Uterus (tissue), 3 donors: ENCODE measurements at regions not wholly inside any gene's neighbourhood (a gene's known extent, or its start where the extent isn't known, plus 50 kb on each side); places are given as distances from the start of the nearest gene placed in this dataset.

Experiments
- DNase-seq, 2 donors: peaks; one replicate each; pipeline ENCODE4 v3.0.0-alpha.2; 2019 to 2020
- H3K27ac ChIP-seq, 2 donors: fragments of 200-600 bp; sonication (generic); 1 replicate in 1 of 2; 2 replicates in 1 of 2; pipeline ENCODE4 v1.5.1; 2016 to 2018
- H3K27me3 ChIP-seq, 2 donors: fragments of 200-600 bp; sonication (generic); one replicate each; pipeline ENCODE4 v1.5.1; 2018 to 2019; ENCODE audit warnings: control low read depth in 1 of 2
- H3K36me3 ChIP-seq, 2 donors: fragments of 200-600 bp; sonication (generic); one replicate each; pipeline ENCODE4 v1.5.1; 2019; ENCODE audit warnings: control low read depth in 1 of 2
- H3K4me1 ChIP-seq, 2 donors: fragments of 200-600 bp; sonication (generic); one replicate each; pipeline ENCODE4 v1.5.1; 2018 to 2019; ENCODE audit warnings: control low read depth in 1 of 2
- H3K4me3 ChIP-seq, 2 donors: fragments of 200-600 bp; sonication (generic); 1 replicate in 1 of 2; 2 replicates in 1 of 2; pipeline ENCODE4 v1.5.1; 2018 to 2019; ENCODE audit warnings: mild to moderate bottlenecking in 1 of 2
- H3K9me3 ChIP-seq, 2 donors: fragments of 200-600 bp; sonication (generic); one replicate each; pipeline ENCODE4 v1.5.1; 2019; ENCODE audit warnings: control low read depth in 1 of 2
- POLR2A ChIP-seq, 2 donors: fragments of 450-650 bp; IDR thresholded peaks; one replicate each; pipeline ENCODE4 v1.6.1; 2016; ENCODE audit warnings: antibody characterized with exemption in 2 of 2, mild to moderate bottlenecking in 1 of 2, moderate library complexity in 1 of 2
- intact Hi-C: fragments of 100-400 bp; cut with DNase I; formaldehyde crosslinking; loops from one replicate; pipeline ENCODE4 v1.15.1; 2023; ENCODE audit warnings: low total_unique reads
- TF ChIP-seq, protein P1 (sequence below), 4 experiments: fragments of 200-600 bp in 2 of 4; fragments of 450-650 bp in 2 of 4; sonication (generic) in 2 of 4; IDR thresholded peaks; one replicate each; pipeline ENCODE4 v1.5.1; 2016 to 2019; ENCODE audit warnings: antibody characterized with exemption in 4 of 4, mild to moderate bottlenecking in 2 of 4, moderate library complexity in 1 of 4
- donor health status: DM: yes; HTN: yes; CAD: no.

DNA sequence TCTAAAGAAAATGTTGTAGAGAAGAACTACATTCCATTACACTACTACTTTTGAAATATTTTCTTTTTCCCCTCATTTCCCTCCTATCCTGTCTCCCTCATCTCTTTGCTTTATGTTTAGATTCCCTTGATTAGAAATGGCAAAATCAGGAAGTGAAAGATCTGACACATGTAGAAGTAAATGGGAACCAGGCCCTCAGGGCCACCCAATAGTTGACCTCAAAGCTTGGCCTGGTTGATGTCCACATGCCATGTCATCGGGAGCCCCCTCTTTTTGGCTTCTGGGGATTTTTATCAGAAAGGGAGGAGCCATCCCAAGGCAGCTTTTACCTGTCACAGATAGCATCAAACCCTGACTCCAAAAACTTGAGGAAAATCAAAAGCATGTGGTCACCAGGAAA lies 168.3 kb upstream of the ECI2 start:
- Histone ChIP-seq H3K27ac (no peak overlapping the region), H3K4me1 (no peaks in the 10 kb centered on the region), H3K36me3 (no peaks in the 10 kb centered on the region), H3K27me3 (no peaks in the 10 kb centered on the region), H3K4me3 (no peak overlapping the region), H3K9me3 (no peaks in the 10 kb centered on the region)
- intact Hi-C loops, result no loop called here
- no peak for TF ChIP-seq POLR2A (IDR thresholded peaks at IDR 0.05)
- TF ChIP-seq, protein P1, sequence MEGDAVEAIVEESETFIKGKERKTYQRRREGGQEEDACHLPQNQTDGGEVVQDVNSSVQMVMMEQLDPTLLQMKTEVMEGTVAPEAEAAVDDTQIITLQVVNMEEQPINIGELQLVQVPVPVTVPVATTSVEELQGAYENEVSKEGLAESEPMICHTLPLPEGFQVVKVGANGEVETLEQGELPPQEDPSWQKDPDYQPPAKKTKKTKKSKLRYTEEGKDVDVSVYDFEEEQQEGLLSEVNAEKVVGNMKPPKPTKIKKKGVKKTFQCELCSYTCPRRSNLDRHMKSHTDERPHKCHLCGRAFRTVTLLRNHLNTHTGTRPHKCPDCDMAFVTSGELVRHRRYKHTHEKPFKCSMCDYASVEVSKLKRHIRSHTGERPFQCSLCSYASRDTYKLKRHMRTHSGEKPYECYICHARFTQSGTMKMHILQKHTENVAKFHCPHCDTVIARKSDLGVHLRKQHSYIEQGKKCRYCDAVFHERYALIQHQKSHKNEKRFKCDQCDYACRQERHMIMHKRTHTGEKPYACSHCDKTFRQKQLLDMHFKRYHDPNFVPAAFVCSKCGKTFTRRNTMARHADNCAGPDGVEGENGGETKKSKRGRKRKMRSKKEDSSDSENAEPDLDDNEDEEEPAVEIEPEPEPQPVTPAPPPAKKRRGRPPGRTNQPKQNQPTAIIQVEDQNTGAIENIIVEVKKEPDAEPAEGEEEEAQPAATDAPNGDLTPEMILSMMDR (IDR thresholded peaks at IDR 0.05), result no peak
- DNase-seq, result no peak

DNA sequence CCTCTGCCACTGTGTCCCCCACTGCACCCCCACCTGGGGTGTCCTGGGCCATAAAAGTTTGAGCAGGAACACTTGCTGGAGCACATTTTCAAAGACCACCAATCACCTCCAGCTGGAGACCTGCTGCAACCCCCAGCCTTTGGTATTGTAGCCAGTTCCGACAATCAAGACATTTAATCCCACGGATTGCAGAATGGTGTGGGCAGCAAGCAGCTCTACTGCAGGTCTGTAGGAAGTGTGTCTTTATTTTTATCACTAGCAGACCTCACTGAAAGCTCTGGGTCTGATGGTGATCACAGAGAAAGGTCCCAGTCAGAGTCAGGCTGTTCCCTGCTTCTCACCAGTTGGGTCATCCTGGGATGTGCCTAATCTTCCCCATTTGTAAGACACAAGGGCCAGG lies 167.1 kb upstream of the ECI2 start:
- Histone ChIP-seq H3K36me3 (no peaks in the 10 kb centered on the region), H3K27ac (no peak overlapping the region), H3K4me3 (no peak overlapping the region), H3K4me1 (no peaks in the 10 kb centered on the region), H3K27me3 (no peaks in the 10 kb centered on the region), H3K9me3 (no peaks in the 10 kb centered on the region)
- intact Hi-C loops, result no loop called here
- TF ChIP-seq, protein P1 (IDR thresholded peaks at IDR 0.05), result no peak
- TF ChIP-seq POLR2A (IDR thresholded peaks at IDR 0.05), result no peak
- no peak for DNase-seq

DNA sequence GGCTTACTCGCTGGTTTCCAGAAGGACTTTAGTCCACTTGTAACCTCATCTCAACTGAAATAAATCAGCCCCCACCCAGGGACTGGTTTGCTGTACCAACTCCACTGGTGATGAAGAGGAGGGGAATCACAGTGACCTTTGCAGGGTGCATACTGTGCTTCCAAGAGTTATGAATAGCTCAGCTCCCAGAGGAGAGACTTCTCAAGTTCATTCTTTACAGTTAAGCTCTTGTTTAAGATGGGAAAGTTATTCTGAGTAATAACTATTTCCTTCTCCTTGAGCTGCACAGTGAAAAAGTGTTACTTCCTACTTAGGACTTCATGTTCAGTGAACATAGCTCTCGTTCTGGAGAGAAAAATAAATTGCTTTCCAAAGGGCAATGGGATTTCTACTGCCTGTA lies 166.5 kb upstream of the ECI2 start:
- Histone ChIP-seq H3K9me3 (no peaks in the 10 kb centered on the region), H3K4me3 (no peak overlapping the region), H3K27ac (no peak overlapping the region), H3K4me1 (no peaks in the 10 kb centered on the region), H3K27me3 (no peaks in the 10 kb centered on the region), H3K36me3 (no peaks in the 10 kb centered on the region)
- no peak for DNase-seq
- TF ChIP-seq POLR2A (IDR thresholded peaks at IDR 0.05), result no peak
- TF ChIP-seq, protein P1 (IDR thresholded peaks at IDR 0.05), result no peak
- intact Hi-C loops, result no loop called here

DNA sequence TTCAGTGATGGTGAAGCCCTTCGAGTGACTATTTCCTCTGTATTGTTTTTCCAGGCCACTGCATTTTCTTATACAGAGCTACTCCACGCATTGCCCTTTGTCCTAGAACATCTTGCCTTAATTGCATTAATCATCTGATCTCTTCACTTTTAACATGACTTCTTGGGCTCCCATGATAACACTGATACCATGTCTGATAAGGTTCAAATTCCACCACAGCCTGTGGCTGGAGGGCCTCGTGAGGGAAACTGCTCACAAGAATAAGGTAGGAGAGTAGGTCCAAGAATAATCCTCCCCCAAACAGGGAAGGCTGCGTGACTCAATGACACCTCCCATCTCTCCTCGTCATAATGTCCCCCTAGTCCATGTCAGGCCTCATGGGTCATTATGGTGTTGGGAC lies 165.5 kb upstream of the ECI2 start:
- DNase-seq, result no peak
- TF ChIP-seq POLR2A (IDR thresholded peaks at IDR 0.05), result no peak
- TF ChIP-seq, protein P1 (IDR thresholded peaks at IDR 0.05), result no peak

DNA sequence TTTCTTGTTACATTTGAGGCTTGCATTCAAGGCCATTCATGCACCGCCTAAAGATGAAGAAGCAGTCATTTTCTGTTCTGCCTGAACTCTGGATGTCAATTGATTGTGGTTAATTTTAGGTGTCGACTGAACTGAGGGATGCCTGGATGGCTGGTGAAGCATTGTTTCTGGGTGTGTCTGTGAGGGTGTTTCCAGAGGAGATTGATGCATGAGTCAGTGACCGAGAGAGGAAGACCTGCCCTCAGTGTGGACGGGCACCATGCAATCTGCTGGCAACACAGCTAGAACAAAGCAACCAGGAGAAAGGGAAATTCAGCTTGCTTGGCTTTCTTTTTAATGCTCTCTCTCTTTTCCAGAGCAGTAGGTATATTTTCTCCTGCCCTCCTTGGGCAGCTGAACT lies 164.1 kb upstream of the ECI2 start:
- Histone ChIP-seq H3K27me3 (no peaks in the 10 kb centered on the region), H3K27ac (no peak overlapping the region), H3K9me3 (no peaks in the 10 kb centered on the region), H3K4me1 (no peaks in the 10 kb centered on the region), H3K4me3 (no peak overlapping the region), H3K36me3 (no peaks in the 10 kb centered on the region)
- TF ChIP-seq POLR2A (IDR thresholded peaks at IDR 0.05), result no peak
- TF ChIP-seq, protein P1 (IDR thresholded peaks at IDR 0.05), result no peak
- DNase-seq, result no peak
- intact Hi-C loops, result no loop called here

More for the DNA sequence above, 165.5 kb upstream of the ECI2 start:
- Histone ChIP-seq H3K27me3 (no peaks in the 10 kb centered on the region), H3K4me3 (no peak overlapping the region), H3K4me1 (no peaks in the 10 kb centered on the region), H3K9me3 (no peaks in the 10 kb centered on the region), H3K27ac (no peak overlapping the region), H3K36me3 (no peaks in the 10 kb centered on the region)
- intact Hi-C loops, result no loop called here
